ENCODE measurements at regions not wholly inside any gene's neighbourhood (a gene's known extent, or its start where the extent isn't known, plus 50 kb on each side); places are given as distances from the start of the nearest gene placed in this dataset.
A peak's percentile ranks its signal among the peaks of the same experiment; 100 is the strongest.

DNA sequence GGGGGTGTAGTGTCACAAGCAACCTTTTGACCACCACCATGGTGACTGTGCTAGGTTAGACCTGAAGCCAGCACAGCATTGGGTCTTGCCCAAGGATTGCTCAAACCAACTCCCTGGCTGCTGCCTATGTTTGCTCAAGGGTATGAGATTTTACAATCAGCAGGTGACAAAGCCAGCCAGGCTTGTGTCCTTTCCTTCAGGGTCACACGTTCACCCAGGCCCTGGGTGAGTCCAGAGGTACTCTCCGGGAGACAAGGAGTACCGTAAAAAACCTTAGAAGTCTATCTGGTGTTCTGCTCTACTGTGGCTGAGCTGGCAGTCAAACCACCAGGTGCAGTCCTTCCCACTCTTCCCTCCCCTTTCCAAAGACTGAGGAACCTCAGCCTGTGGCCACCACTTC lies 238.9 kb upstream of the MIS18BP1 start:
- Histone ChIP-seq H3K27me3 (replicated peaks in 2 of 5; ENCODE audit: control insufficient read depth in 4 of 5, insufficient read depth in 5 of 5, low read length in 4 of 5) (no peaks in the 10 kb centered on the region), H3K4me3 (ENCODE audit: control insufficient read depth in 1 of 7, extremely low read depth in 1 of 7, insufficient read depth in 4 of 7, low read depth in 2 of 7, low read length in 6 of 7) (no peak overlapping the region), H3K27ac (ENCODE audit: insufficient read depth in 1 of 2, low read depth in 1 of 2, low read length in 2 of 2, poor library complexity in 1 of 2, severe bottlenecking in 2 of 2) (no peak overlapping the region), H3K9me3 (ENCODE audit: control extremely low read depth in 1 of 5, control insufficient read depth in 4 of 5, insufficient read depth in 2 of 5, low read depth in 1 of 5, low read length in 4 of 5) (peaks cover 0 to 2% (median 0%) of the 10 kb centered on the region in 5 experiments), H3K36me3 (ENCODE audit: control insufficient read depth in 4 of 4, insufficient read depth in 4 of 4, low read length in 3 of 4) (no peaks in the 10 kb centered on the region), H3K4me1 (ENCODE audit: control extremely low read depth in 1 of 4, control insufficient read depth in 4 of 4, insufficient read depth in 4 of 4, low read length in 3 of 4) (no peaks in the 10 kb centered on the region)
- ChIA-PET POLR2A (no interaction called here), CTCF (no interaction called here)
- no peak for DNase-seq
- 89% methylated on average over 3 of the region's 3 CpGs for WGBS (ENCODE audit: insufficient coverage)

DNA sequence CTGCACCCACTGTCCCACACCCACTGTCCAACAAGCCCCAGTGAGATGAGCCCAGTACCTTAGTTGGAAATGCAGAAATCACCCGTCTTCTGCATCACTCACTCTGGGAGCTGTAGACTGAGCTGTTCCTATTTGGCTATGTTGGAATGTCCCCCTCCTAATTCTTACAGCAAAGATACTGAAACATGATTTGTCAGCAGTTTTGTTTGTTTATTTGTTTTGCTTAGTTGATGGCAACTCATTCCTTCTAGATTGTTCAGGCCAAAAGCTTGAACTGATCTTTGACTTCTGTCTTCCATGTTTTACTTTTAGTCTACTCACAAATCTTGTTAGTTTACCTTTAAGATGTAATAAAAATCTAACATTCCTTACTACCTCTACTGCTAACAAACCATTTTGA lies 233.6 kb upstream of the MIS18BP1 start:
- 83% methylated on average over 1 of the region's 1 CpG for WGBS (ENCODE audit: insufficient coverage)
- Histone ChIP-seq H3K4me1 (ENCODE audit: control extremely low read depth in 1 of 4, control insufficient read depth in 4 of 4, insufficient read depth in 4 of 4, low read length in 3 of 4) (no peaks in the 10 kb centered on the region), H3K27me3 (replicated peaks in 2 of 5; ENCODE audit: control insufficient read depth in 4 of 5, insufficient read depth in 5 of 5, low read length in 4 of 5) (no peaks in the 10 kb centered on the region), H3K9me3 (ENCODE audit: control extremely low read depth in 1 of 5, control insufficient read depth in 4 of 5, insufficient read depth in 2 of 5, low read depth in 1 of 5, low read length in 4 of 5) (peaks cover 0 to 5% (median 0%) of the 10 kb centered on the region in 5 experiments), H3K4me3 (ENCODE audit: control insufficient read depth in 1 of 7, extremely low read depth in 1 of 7, insufficient read depth in 4 of 7, low read depth in 2 of 7, low read length in 6 of 7) (no peak overlapping the region), H3K27ac (ENCODE audit: insufficient read depth in 1 of 2, low read depth in 1 of 2, low read length in 2 of 2, poor library complexity in 1 of 2, severe bottlenecking in 2 of 2) (no peak overlapping the region), H3K36me3 (ENCODE audit: control insufficient read depth in 4 of 4, insufficient read depth in 4 of 4, low read length in 3 of 4) (no peaks in the 10 kb centered on the region)
- no peak for DNase-seq
- ChIA-PET CTCF (no interaction called here), POLR2A (no interaction called here)

DNA sequence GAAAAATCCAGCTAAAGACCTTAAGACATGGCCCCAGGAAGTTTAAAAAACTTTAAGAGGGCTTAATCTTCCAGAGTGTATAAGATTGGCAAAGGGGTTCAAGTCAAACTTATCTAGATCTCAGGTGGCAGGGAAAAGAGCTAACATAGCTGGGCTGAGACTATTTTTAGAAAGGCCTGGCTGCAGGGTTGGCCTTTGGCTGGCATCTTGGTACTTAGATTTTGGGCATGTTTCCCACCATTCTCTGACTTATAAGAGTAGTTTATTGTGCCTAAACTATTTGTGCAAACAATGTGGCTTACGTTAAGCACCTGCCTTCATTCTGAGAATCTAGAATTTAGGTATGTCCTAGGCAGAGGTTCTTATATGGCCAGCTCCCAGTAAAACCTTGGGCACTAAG lies 214.0 kb upstream of the MIS18BP1 start:
- ChIA-PET POLR2A (no interaction called here), CTCF (no interaction called here)
- DNase-seq: no peak
- no peaks in the 10 kb centered on the region for H3K36me3 ChIP-seq (ENCODE audit: control insufficient read depth in 4 of 4, insufficient read depth in 4 of 4, low read length in 3 of 4)
- 89% methylated on average over 1 of the region's 1 CpG for WGBS (ENCODE audit: insufficient coverage)
- H3K4me1 ChIP-seq (ENCODE audit: control extremely low read depth in 1 of 4, control insufficient read depth in 4 of 4, insufficient read depth in 4 of 4, low read length in 3 of 4): no peaks in the 10 kb centered on the region
- no peak overlapping the region for H3K27ac ChIP-seq (ENCODE audit: insufficient read depth in 1 of 2, low read depth in 1 of 2, low read length in 2 of 2, poor library complexity in 1 of 2, severe bottlenecking in 2 of 2)
- H3K27me3 ChIP-seq (replicated peaks in 2 of 5; ENCODE audit: control insufficient read depth in 4 of 5, insufficient read depth in 5 of 5, low read length in 4 of 5): no peaks in the 10 kb centered on the region
- H3K4me3 ChIP-seq (ENCODE audit: control insufficient read depth in 1 of 7, extremely low read depth in 1 of 7, insufficient read depth in 4 of 7, low read depth in 2 of 7, low read length in 6 of 7): no peak overlapping the region
- H3K9me3 ChIP-seq (ENCODE audit: control extremely low read depth in 1 of 5, control insufficient read depth in 4 of 5, insufficient read depth in 2 of 5, low read depth in 1 of 5, low read length in 4 of 5): no peaks in the 10 kb centered on the region

DNA sequence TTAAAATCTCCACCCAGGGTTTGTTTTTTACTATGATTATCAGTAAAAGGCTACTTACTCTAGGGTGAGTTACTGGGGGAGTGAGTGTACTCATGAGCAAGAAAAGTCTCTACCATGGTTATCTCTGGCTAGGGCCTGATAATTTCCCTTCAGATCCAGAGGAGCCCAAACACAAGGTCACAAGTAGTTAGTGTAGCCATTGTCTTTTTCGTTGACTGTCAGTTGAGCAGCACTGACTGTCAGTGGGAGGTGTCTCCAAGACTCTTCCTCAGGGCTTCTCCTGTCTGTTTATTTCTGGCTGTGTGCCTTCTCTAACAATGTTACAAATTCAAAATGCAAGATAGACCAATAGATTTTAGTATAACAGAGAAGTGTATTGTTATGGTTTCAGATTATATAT lies 181.2 kb upstream of the MIS18BP1 start:
- 56% methylated on average over 1 of the region's 1 CpG for WGBS (ENCODE audit: insufficient coverage)

DNA sequence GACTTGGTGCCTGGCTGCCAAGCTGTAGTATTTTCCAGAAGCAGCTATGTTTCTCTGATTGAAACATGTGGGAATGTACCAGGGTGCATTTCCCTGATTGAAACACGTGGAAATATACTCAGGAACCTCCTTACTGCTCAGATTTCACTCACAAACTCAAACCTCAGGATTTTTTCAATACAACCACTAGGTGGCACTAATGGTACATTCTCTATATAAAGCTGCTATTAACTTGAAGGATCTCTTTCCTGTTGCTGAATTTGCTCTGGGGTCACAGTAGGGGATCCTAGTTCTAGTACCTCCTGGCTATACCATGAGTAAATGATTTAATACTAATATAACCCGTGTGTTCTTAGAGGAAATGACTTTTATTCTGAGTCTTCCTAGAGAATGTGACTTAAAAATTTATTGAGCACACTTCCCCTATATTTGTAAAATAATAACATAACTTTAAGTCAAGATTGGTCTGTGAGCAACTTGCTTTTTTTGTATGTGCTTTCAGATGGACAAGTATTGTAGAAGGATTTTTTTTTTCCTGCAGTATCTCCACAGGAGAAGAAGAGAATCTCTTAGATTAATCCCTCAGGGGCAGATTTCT lies 173.8 kb upstream of the MIS18BP1 start:
- ChIA-PET CTCF (interaction anchor here (1.3 to 2.4 kb wide), 2 partner anchors 9 to 19 kb away, joined by 3 to 7 read pairs; no protein-coding TSS in a partner anchor), POLR2A (no interaction called here)
- Histone ChIP-seq H3K27ac (ENCODE audit: insufficient read depth in 1 of 2, low read depth in 1 of 2, low read length in 2 of 2, poor library complexity in 1 of 2, severe bottlenecking in 2 of 2) (no peak overlapping the region), H3K9me3 (ENCODE audit: control extremely low read depth in 1 of 5, control insufficient read depth in 4 of 5, insufficient read depth in 2 of 5, low read depth in 1 of 5, low read length in 4 of 5) (no peaks in the 10 kb centered on the region), H3K4me3 (ENCODE audit: control insufficient read depth in 1 of 7, extremely low read depth in 1 of 7, insufficient read depth in 4 of 7, low read depth in 2 of 7, low read length in 6 of 7) (no peak overlapping the region), H3K36me3 (ENCODE audit: control insufficient read depth in 4 of 4, insufficient read depth in 4 of 4, low read length in 3 of 4) (no peaks in the 10 kb centered on the region), H3K27me3 (replicated peaks in 2 of 5; ENCODE audit: control insufficient read depth in 4 of 5, insufficient read depth in 5 of 5, low read length in 4 of 5) (no peaks in the 10 kb centered on the region), H3K4me1 (ENCODE audit: control extremely low read depth in 1 of 4, control insufficient read depth in 4 of 4, insufficient read depth in 4 of 4, low read length in 3 of 4) (no peaks in the 10 kb centered on the region)
- DNase-seq: peak; percentile 14 to 44 (median 36)
- no CpG with 5 or more reads among the region's 2 CpGs for WGBS (ENCODE audit: insufficient coverage)

More for the DNA sequence above, 181.2 kb upstream of the MIS18BP1 start:
- Histone ChIP-seq H3K4me3 (ENCODE audit: control insufficient read depth in 1 of 7, extremely low read depth in 1 of 7, insufficient read depth in 4 of 7, low read depth in 2 of 7, low read length in 6 of 7) (no peak overlapping the region), H3K4me1 (ENCODE audit: control extremely low read depth in 1 of 4, control insufficient read depth in 4 of 4, insufficient read depth in 4 of 4, low read length in 3 of 4) (no peaks in the 10 kb centered on the region), H3K9me3 (ENCODE audit: control extremely low read depth in 1 of 5, control insufficient read depth in 4 of 5, insufficient read depth in 2 of 5, low read depth in 1 of 5, low read length in 4 of 5) (no peaks in the 10 kb centered on the region), H3K36me3 (ENCODE audit: control insufficient read depth in 4 of 4, insufficient read depth in 4 of 4, low read length in 3 of 4) (no peaks in the 10 kb centered on the region), H3K27ac (ENCODE audit: insufficient read depth in 1 of 2, low read depth in 1 of 2, low read length in 2 of 2, poor library complexity in 1 of 2, severe bottlenecking in 2 of 2) (no peak overlapping the region), H3K27me3 (replicated peaks in 2 of 5; ENCODE audit: control insufficient read depth in 4 of 5, insufficient read depth in 5 of 5, low read length in 4 of 5) (no peaks in the 10 kb centered on the region)
- CTCF ChIA-PET: no interaction called here
- POLR2A ChIA-PET: no interaction called here
- DNase-seq: no peak

DNA sequence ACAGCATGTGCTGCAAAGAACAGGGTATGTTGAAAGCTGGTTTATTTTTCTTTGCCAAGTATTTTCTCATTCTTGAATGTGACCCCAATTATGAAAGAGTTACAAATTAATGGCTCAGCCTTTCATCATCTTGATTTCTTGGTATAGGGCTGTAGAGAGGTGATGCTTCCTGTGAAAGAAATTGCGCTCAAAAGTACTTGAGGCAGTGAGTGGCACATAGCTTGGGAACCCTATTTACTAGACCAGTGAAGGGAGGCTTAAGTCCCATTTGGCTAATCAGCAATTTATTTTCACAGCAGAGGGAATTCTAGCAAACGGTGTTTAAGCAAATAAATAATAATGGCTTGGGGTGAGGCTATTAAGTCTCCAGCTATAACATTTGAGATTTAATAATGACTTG lies 153.9 kb upstream of the MIS18BP1 start:
- Histone ChIP-seq H3K36me3 (ENCODE audit: control insufficient read depth in 4 of 4, insufficient read depth in 4 of 4, low read length in 3 of 4) (no peaks in the 10 kb centered on the region), H3K4me3 (ENCODE audit: control insufficient read depth in 1 of 7, extremely low read depth in 1 of 7, insufficient read depth in 4 of 7, low read depth in 2 of 7, low read length in 6 of 7) (no peak overlapping the region), H3K27ac (ENCODE audit: insufficient read depth in 1 of 2, low read depth in 1 of 2, low read length in 2 of 2, poor library complexity in 1 of 2, severe bottlenecking in 2 of 2) (no peak overlapping the region), H3K27me3 (replicated peaks in 2 of 5; ENCODE audit: control insufficient read depth in 4 of 5, insufficient read depth in 5 of 5, low read length in 4 of 5) (no peaks in the 10 kb centered on the region), H3K4me1 (ENCODE audit: control extremely low read depth in 1 of 4, control insufficient read depth in 4 of 4, insufficient read depth in 4 of 4, low read length in 3 of 4) (no peaks in the 10 kb centered on the region), H3K9me3 (ENCODE audit: control extremely low read depth in 1 of 5, control insufficient read depth in 4 of 5, insufficient read depth in 2 of 5, low read depth in 1 of 5, low read length in 4 of 5) (no peaks in the 10 kb centered on the region)
- WGBS (ENCODE audit: insufficient coverage): 100% methylated on average over 1 of the region's 2 CpGs
- ChIA-PET CTCF (interaction anchor here (1.5 kb wide), 1 partner anchor 19 kb away, joined by 3 read pairs; no protein-coding TSS in a partner anchor), POLR2A (no interaction called here)
- DNase-seq: no peak

DNA sequence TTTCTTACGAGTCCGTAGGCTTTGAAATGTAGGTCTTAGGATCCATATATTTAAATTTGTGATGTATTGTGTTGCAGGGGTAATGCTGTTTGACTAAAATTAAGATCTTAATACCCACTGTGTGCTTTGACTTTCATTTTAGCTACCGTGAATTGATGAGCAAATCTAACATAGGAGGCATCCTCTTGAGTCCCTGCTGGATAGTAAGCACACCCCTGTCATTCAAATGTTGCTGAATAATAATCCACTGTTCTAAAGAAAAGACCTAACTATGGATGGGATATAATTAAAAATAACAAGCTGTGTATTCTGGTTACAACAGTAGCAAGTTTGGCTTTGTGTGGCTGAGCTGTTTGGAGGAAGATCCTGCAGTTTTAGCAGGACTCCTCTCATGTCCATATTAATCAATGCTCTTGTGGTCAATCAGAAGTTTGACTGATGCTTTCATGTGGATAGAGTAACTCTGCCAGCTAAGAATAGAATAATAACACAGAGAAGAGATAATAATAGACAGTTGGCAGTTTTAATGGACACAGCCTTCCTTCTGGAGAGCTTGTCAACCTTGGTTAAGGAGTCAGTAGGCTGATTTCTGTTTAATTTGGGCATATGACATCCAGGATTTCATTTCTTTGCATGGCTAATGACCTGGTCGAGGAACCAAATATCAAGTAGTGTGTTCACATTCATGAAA lies 148.1 kb upstream of the MIS18BP1 start:
- Histone ChIP-seq H3K27me3 (replicated peaks in 2 of 5; ENCODE audit: control insufficient read depth in 4 of 5, insufficient read depth in 5 of 5, low read length in 4 of 5) (peaks cover 0 to 2% (median 0%) of the 10 kb centered on the region in 5 experiments), H3K36me3 (ENCODE audit: control insufficient read depth in 4 of 4, insufficient read depth in 4 of 4, low read length in 3 of 4) (no peaks in the 10 kb centered on the region), H3K27ac (ENCODE audit: insufficient read depth in 1 of 2, low read depth in 1 of 2, low read length in 2 of 2, poor library complexity in 1 of 2, severe bottlenecking in 2 of 2) (no peak overlapping the region), H3K4me1 (ENCODE audit: control extremely low read depth in 1 of 4, control insufficient read depth in 4 of 4, insufficient read depth in 4 of 4, low read length in 3 of 4) (no peaks in the 10 kb centered on the region), H3K4me3 (ENCODE audit: control insufficient read depth in 1 of 7, extremely low read depth in 1 of 7, insufficient read depth in 4 of 7, low read depth in 2 of 7, low read length in 6 of 7) (no peak overlapping the region), H3K9me3 (ENCODE audit: control extremely low read depth in 1 of 5, control insufficient read depth in 4 of 5, insufficient read depth in 2 of 5, low read depth in 1 of 5, low read length in 4 of 5) (no peaks in the 10 kb centered on the region)
- ChIA-PET CTCF (no interaction called here), POLR2A (no interaction called here)
- WGBS (ENCODE audit: insufficient coverage): 50% methylated on average over 1 of the region's 4 CpGs
- DNase-seq: no peak
